NT2/D1 (cell line): ENCODE measurements at regions not wholly inside any gene's neighbourhood (a gene's known extent, or its start where the extent isn't known, plus 50 kb on each side); places are given as distances from the start of the nearest gene placed in this dataset.

ENCODE experiments used
- SUZ12 ChIP-seq: IDR thresholded peaks from 2 replicates; pipeline ENCODE4 v1.6.1; 2011; ENCODE audit not compliant: insufficient read length, insufficient read depth; ENCODE audit errors: extremely low read depth
- YY1 ChIP-seq: IDR thresholded peaks from 2 replicates; pipeline ENCODE4 v1.6.1; 2011; ENCODE audit not compliant: insufficient read length, insufficient read depth

DNA sequence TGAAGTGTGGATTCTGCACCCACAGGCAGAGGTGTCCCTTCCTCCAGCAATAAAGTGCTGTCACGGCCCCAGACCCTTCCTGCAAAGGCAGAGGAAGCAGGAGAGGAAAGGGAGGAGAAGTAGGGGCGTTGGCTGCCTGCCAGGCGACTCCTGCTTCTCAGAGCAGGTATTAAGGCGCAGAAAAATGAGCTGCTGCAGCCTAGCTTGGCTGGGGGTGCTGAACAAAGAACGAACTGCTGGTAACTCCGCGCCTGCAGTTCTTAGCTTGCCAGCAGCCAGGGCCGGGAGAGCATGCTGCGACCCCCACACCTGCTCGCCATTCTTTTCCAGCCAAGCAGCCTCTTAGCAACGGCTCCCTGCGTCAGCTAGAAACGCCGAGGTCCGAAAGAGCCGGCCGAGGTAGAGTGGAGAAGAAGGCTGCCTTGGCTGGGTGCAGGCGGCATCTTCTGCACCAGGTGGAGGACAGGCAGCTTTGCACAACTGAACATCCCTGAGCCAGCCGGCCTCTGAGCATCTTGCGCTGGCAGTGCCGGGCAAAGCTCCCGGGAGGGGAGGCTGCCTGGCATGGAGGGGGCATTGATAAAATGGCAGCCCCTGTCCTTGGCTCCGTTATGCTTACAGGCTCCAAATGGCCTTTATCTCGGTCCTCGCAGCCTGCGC, 296.0 kb downstream of the MEX3B start:
- TF ChIP-seq YY1 (no peak), SUZ12 (no peak)
